ENCODE measurements at regions not wholly inside any gene's neighbourhood (a gene's known extent, or its start where the extent isn't known, plus 50 kb on each side); places are given as distances from the start of the nearest gene placed in this dataset.

- DNase-seq: no peak
Observed at GRCh38 chr2:118224895-118225311, 136.6 kb downstream of the INSIG2 start.

GRCh38 chr2:118223992-118224894, 136.0 kb downstream of the INSIG2 start:
- peak; percentile 21 for DNase-seq

- peak; percentile 5 for DNase-seq
Observed at GRCh38 chr2:118223511-118223991, 135.3 kb downstream of the INSIG2 start.

GRCh38 chr2:118222672-118223421, 134.6 kb downstream of the INSIG2 start:
- DNase-seq: no peak

- DNase-seq: no peak
Observed at GRCh38 chr2:118222273-118222594, 134.0 kb downstream of the INSIG2 start.

- DNase-seq: peak; percentile 42
Observed at GRCh38 chr2:118221536-118222272, 133.4 kb downstream of the INSIG2 start.

- no peak for DNase-seq
Observed at GRCh38 chr2:118219611-118220010, 131.3 kb downstream of the INSIG2 start.

GRCh38 chr2:118216224-118216623, 128.0 kb downstream of the INSIG2 start:
- no peak for DNase-seq

GRCh38 chr2:118209727-118210126, 121.5 kb downstream of the INSIG2 start:
- DNase-seq: no peak

- DNase-seq: no peak
Observed at GRCh38 chr2:118207889-118208288, 119.6 kb downstream of the INSIG2 start.

- DNase-seq: peak; percentile 25
Observed at GRCh38 chr2:118202707-118203303, 114.5 kb downstream of the INSIG2 start.

- DNase-seq: no peak
Observed at GRCh38 chr2:118198268-118198667, 110.0 kb downstream of the INSIG2 start.

GRCh38 chr2:118197011-118197675, 108.9 kb downstream of the INSIG2 start:
- no peak for DNase-seq

- no peak for DNase-seq
Observed at GRCh38 chr2:118190474-118190873, 102.2 kb downstream of the INSIG2 start.

GRCh38 chr2:118186858-118187254, 98.6 kb downstream of the INSIG2 start:
- no peak for DNase-seq

GRCh38 chr2:118186110-118186857, 98.0 kb downstream of the INSIG2 start:
- DNase-seq: peak; percentile 87

GRCh38 chr2:118185210-118186109, 97.2 kb downstream of the INSIG2 start:
- peak; percentile 41 for DNase-seq

- DNase-seq: no peak
Observed at GRCh38 chr2:118183381-118183780, 95.1 kb downstream of the INSIG2 start.

GRCh38 chr2:118179445-118179844, 91.2 kb downstream of the INSIG2 start:
- DNase-seq: no peak

GRCh38 chr2:118177884-118178283, 89.6 kb downstream of the INSIG2 start:
- no peak for DNase-seq

All from central memory CD4-positive, alpha-beta T cell (primary cell).